ENCODE measurements at regions not wholly inside any gene's neighbourhood (a gene's known extent, or its start where the extent isn't known, plus 50 kb on each side); places are given as distances from the start of the nearest gene placed in this dataset.
"Not testable (repeated sequence)": the region's sequence is repeated elsewhere in the genome, so short reads cannot be mapped to it uniquely, and the experiment has no call there.

DNA sequence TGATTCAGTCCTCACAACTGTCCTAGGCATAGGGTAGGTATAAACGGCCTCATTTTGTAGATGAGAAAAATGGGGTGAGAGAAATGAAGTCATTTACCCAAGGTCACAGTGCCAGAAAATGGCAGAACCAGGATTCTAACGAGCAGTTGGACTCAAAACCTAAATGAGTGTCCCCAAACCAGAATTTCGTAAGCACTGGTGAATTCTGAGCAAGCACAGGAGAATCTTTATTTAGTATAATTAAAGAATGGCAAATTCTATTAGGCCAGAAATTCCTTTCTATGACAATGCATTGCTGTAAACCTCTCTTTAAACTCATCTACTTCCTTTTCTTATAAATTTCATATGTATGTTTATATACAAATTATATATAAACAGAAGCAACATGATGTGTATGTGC is 66.8 kb upstream of the ST3GAL6 start:
- TF ChIP-seq CTCF (IDR thresholded peaks at IDR 0.05); IRF2 (CRISPR knock-in tag; IDR thresholded peaks at IDR 0.05; ENCODE audit: borderline replicate concordance, low read depth); NR3C1 (CRISPR knock-in tag; conservative IDR thresholded peaks at IDR 0.05; ENCODE audit: low read depth); JUN (CRISPR knock-in tag; IDR thresholded peaks at IDR 0.05); ZNF138 (CRISPR knock-in tag; conservative IDR thresholded peaks at IDR 0.05): not testable (repeated sequence)
- TF ChIP-seq, protein P1, sequence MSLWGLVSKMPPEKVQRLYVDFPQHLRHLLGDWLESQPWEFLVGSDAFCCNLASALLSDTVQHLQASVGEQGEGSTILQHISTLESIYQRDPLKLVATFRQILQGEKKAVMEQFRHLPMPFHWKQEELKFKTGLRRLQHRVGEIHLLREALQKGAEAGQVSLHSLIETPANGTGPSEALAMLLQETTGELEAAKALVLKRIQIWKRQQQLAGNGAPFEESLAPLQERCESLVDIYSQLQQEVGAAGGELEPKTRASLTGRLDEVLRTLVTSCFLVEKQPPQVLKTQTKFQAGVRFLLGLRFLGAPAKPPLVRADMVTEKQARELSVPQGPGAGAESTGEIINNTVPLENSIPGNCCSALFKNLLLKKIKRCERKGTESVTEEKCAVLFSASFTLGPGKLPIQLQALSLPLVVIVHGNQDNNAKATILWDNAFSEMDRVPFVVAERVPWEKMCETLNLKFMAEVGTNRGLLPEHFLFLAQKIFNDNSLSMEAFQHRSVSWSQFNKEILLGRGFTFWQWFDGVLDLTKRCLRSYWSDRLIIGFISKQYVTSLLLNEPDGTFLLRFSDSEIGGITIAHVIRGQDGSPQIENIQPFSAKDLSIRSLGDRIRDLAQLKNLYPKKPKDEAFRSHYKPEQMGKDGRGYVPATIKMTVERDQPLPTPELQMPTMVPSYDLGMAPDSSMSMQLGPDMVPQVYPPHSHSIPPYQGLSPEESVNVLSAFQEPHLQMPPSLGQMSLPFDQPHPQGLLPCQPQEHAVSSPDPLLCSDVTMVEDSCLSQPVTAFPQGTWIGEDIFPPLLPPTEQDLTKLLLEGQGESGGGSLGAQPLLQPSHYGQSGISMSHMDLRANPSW (CRISPR knock-in tag; conservative IDR thresholded peaks at IDR 0.05; ENCODE audit: low read depth): not testable (repeated sequence)

Measured in WTC11 (cell line).